ENCODE measurements at regions not wholly inside any gene's neighbourhood (a gene's known extent, or its start where the extent isn't known, plus 50 kb on each side); places are given as distances from the start of the nearest gene placed in this dataset.

GRCh38 chr13:55245005-55245644, 1895.6 kb upstream of the PRR20A start:
- DNase-seq (ENCODE audit: low spot score) = no peak

GRCh38 chr13:55255236-55255635, 1885.5 kb upstream of the PRR20A start:
- no peak for DNase-seq (ENCODE audit: low spot score)

GRCh38 chr13:55263045-55263444, 1877.7 kb upstream of the PRR20A start:
- DNase-seq (ENCODE audit: low spot score) = no peak

GRCh38 chr13:55266644-55267043, 1874.1 kb upstream of the PRR20A start:
- no peak for DNase-seq (ENCODE audit: low spot score)

GRCh38 chr13:55298201-55298600, 1842.5 kb upstream of the PRR20A start:
- no peak for DNase-seq (ENCODE audit: low spot score)

GRCh38 chr13:55302568-55302967, 1838.2 kb upstream of the PRR20A start:
- DNase-seq (ENCODE audit: low spot score) = no peak

- DNase-seq (ENCODE audit: low spot score) = no peak
Measured at GRCh38 chr13:55307909-55308308, 1832.8 kb upstream of the PRR20A start.

GRCh38 chr13:55341891-55342290, 1798.8 kb upstream of the PRR20A start:
- DNase-seq (ENCODE audit: low spot score) = no peak

- peak; percentile 14 for DNase-seq (ENCODE audit: low spot score)
Measured at GRCh38 chr13:55345224-55345623, 1795.5 kb upstream of the PRR20A start.

- DNase-seq (ENCODE audit: low spot score) = no peak
Measured at GRCh38 chr13:55347528-55347927, 1793.2 kb upstream of the PRR20A start.

- no peak for DNase-seq (ENCODE audit: low spot score)
Measured at GRCh38 chr13:55359067-55359466, 1781.7 kb upstream of the PRR20A start.

GRCh38 chr13:55361141-55361540, 1779.6 kb upstream of the PRR20A start:
- DNase-seq (ENCODE audit: low spot score) = no peak

- no peak for DNase-seq (ENCODE audit: low spot score)
Measured at GRCh38 chr13:55366676-55367075, 1774.0 kb upstream of the PRR20A start.

GRCh38 chr13:55394470-55394869, 1746.2 kb upstream of the PRR20A start:
- DNase-seq (ENCODE audit: low spot score) = peak; percentile 28

- no peak for DNase-seq (ENCODE audit: low spot score)
Measured at GRCh38 chr13:55402870-55403269, 1737.8 kb upstream of the PRR20A start.

- DNase-seq (ENCODE audit: low spot score) = no peak
Measured at GRCh38 chr13:55403887-55404487, 1736.7 kb upstream of the PRR20A start.

GRCh38 chr13:55410398-55411330, 1730.1 kb upstream of the PRR20A start:
- DNase-seq (ENCODE audit: low spot score) = no peak

GRCh38 chr13:55418095-55418494, 1722.6 kb upstream of the PRR20A start:
- DNase-seq (ENCODE audit: low spot score) = no peak

GRCh38 chr13:55432814-55433213, 1707.9 kb upstream of the PRR20A start:
- no peak for DNase-seq (ENCODE audit: low spot score)

- no peak for DNase-seq (ENCODE audit: low spot score)
Measured at GRCh38 chr13:55437162-55437561, 1703.6 kb upstream of the PRR20A start.

GRCh38 chr13:55439450-55439849, 1701.3 kb upstream of the PRR20A start:
- no peak for DNase-seq (ENCODE audit: low spot score)

GRCh38 chr13:55440465-55441085, 1700.1 kb upstream of the PRR20A start:
- no peak for DNase-seq (ENCODE audit: low spot score)

Data from cerebellar cortex (tissue), 1 donor.